ENCODE measurements at regions not wholly inside any gene's neighbourhood (a gene's known extent, or its start where the extent isn't known, plus 50 kb on each side); places are given as distances from the start of the nearest gene placed in this dataset.
"Not testable (repeated sequence)": the region's sequence is repeated elsewhere in the genome, so short reads cannot be mapped to it uniquely, and the experiment has no call there.

DNA sequence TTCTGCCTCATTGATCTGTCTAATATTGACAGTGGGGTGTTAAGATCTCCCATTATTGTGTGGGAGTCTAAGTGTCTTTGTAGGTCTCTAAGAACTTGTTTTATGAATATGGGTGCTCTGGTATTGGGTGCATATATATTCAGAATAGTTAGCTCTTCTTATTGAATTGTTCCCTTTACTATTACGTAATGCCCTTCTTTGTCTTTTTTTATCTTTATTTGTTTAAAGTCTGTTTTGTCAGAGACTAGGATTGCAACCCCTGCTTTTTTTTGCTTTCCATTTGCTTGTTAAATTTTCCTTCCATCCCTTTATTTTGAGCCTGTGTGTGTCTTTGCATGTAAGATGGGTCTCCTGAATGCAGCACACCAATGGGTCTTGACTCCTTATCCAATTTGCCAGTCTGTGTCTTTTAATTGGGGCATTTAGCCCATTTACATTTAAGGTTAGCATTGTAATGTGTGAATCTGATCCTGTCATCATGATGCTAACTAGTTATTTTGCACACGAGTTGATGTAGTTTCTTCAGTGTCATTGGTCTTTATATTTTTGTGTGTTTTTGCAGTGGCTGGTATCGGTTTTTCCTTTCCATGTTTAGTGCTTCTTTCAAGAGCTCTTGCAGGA is 1126.0 kb upstream of the TMEM132C start:
- DNase-seq: not testable (repeated sequence)

- no peak for DNase-seq
These were observed 1124.0 kb upstream of the TMEM132C start for GRCh38 chr12:127143020-127143419.

DNA sequence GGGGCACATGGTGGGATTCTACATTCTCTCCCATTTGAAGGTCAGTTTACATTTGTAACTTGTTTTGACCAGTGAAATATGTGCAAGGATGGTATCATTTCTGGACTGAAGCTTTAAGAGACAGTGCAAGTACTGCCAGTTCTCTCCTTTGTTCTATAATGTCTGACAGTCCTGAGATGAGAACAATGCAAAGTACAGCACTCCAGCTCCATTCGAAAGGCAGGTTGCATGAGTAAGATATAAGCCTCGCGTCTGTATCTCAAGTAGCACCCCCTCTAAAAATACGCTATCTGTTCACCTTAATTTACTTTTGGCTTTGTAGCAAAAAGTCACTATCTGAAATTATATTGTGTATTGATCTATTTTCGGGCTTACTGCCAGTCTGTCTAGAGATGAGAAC is 1122.2 kb upstream of the TMEM132C start:
- DNase-seq: no peak

DNA sequence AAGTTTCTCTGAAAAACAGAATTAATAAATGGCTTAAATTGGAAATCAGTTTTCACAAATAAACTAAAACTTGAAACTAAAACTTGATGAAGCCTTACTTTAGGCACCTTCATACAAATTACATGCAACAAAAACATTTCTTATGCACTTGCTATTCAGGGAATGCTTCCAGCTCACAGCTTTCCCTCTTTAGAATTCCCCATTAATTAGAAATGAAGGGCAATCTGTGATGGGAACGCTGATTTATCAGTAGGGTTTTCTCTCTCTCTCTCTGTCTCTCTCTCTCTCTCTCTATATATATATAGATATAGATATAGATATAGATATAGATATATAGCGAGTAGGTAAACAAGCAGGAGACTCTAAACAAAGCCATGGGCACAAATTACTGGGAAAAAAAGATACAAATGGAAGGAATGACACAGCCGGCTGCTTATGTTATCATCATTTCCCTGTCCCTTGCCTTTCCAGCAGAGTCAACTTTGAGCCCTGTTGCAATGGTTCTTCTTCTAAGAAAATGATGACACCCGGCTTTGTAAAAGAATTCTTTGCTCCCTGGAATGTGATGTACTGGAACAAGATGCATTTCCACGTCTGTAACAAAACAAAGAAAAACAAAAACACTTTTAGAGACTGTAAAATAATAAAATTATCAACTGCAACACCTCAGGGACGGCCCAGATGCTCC is 1121.6 kb upstream of the TMEM132C start:
- no peak for DNase-seq

DNA sequence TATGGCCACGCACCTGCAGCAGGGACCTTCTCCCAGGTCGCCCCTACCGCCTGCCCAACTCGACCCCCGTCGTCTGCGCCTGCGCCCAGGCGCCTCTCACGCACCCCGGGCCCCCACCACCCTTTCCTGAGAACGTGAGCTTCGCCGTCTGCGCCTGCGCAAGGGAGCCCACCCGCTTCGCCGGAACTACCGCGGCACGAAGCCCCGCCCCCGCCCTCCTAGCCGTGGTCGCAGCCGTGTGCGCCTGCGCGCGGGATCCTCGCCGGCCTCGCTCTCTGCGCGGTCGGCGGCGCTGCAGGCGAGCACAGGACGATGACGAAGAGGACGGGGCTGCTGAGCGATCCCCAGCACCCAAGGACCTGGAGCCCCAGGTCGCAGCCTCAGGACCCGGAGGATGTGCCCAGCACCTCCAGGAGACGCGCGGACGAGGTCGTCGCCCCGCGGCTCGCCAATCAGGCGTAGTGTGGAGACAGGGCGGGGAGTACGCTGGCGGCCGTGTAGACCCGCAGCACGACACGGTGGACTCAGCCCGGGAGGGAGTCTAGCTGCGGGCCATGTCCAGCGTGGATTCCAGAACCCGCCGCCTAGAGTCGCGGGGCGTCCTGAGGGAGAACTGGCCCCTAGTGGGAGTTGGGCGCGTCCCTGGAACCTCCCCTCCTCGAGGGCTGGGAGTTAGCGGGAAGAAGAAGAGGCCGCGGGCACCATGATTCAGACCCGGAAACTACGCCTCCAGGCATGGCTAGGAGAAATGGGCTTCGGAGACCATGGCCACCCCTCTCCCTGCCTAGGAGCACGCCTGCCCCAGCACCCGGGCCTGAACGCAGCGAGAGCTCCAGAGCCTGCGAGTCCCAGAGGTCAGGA is 1120.8 kb upstream of the TMEM132C start:
- DNase-seq: no peak

DNA sequence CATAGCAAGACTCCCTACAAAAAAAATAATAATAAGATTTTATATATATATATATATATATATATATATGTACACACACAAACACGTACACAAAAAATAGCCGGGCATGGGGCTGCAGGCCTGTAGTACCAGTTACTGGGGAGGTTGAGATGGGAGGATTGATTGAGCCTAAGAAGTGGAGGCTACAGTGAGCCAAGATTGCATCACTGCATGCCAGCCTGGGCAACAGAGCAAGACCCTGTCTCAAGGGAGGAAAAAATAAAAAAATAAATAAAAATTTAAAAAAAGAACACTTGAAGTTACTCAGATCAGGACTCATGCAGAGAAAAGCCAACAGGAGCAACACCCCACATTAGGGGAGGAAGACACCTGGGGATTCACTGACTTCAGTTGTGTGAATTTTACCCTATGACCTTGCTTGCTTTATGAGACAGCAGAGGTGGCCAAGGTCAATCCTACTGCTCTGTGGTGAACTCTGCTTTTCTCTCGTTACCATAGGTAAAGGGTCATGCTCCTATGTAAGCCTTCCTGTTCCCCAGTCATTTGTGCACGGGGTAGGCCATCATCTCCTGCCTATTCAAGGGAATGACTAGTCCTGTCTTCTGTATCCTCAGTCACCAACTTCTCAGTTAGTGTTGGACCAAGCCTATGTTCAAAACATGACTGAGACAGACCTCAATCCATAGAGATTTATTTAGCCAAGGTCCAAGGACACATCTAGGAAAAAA is 1119.8 kb upstream of the TMEM132C start:
- no peak for DNase-seq

- DNase-seq: no peak
These were observed 1119.2 kb upstream of the TMEM132C start for GRCh38 chr12:127147724-127148123.

DNA sequence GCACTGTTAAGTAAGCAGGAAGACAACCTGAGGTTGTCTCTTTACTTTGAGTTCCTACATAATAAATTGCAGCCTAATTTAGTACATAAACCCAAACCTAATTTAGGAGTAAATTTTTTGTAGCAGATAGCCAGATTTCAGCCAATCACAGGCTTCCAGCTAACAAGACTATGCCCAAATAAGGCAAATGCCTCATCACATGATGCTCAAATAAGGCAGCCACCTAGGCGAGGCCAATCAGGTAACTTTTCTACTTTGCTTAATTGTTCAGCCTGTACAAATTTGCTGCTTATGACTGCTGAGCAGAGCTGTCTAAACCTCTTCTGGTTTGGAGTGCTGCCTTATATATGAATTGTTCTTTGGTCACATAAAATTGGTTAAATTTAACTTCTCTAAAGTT is 1118.7 kb upstream of the TMEM132C start:
- no peak for DNase-seq

GRCh38 chr12:127149226-127149964 is 1117.6 kb upstream of the TMEM132C start:
- no peak for DNase-seq

GRCh38 chr12:127150028-127150427 is 1116.9 kb upstream of the TMEM132C start:
- DNase-seq: no peak

GRCh38 chr12:127150479-127150878 is 1116.5 kb upstream of the TMEM132C start:
- no peak for DNase-seq

DNA sequence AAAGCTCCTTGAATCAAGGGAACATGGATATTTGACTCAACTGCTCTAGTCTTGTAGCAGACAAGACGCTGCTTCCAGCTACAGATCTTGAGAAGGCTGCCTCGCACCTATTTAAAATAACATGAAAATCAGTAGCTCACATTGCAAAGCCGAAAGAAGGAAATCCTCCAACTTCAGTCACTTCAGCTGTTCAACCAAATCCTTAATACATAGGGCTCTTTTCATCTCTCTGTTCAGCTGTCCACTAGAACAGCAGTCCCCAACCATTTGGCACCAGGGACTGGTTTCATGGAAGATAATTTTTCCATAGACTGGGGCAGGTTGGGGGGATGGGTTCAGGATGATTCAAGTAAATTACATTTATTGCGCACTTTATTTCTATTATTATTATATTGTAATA is 1116.0 kb upstream of the TMEM132C start:
- DNase-seq: no peak

DNA sequence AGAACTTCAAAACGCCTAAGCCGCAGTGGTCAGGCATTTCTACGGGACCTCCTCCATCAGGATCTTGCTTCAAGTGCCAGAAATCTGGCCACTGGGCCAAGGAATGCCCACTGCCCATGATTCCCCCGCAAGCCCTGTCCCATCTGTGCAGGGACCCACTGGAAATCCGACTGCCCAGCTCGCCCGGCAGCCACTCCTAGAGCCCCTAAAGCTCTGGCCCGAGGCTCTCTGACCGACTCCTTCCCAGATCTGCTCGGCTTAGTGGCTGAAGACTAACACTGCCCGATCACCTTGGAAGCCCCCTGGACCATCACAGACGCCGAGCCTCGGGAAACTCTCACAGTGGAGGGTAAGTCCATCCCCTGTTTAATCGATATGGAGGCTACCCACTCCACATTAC is 1113.0 kb upstream of the TMEM132C start:
- DNase-seq: no peak

DNA sequence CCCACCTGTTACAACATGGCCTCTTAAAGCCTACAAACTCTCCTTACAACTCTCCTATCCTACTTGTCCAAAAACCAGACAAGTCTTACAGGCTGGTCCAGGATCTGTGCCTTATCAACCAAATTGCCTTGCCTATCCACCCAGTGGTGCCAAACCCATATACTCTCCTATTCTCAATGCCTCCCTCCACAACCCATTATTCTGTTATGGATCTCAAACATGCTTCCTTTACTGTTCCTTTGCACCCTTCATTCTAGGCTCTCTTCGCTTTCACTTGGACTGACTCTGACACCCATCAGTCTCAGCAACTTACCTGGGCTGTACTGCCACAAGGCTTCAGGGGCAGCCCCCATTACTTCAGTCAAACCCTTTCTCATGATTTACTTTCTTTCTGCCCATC is 1112.1 kb upstream of the TMEM132C start:
- DNase-seq: not testable (repeated sequence)

GRCh38 chr12:127155935-127156619 is 1110.9 kb upstream of the TMEM132C start:
- DNase-seq: not testable (repeated sequence)

- DNase-seq: not testable (repeated sequence)
These were observed 1109.2 kb upstream of the TMEM132C start for GRCh38 chr12:127157501-127158366.

DNA sequence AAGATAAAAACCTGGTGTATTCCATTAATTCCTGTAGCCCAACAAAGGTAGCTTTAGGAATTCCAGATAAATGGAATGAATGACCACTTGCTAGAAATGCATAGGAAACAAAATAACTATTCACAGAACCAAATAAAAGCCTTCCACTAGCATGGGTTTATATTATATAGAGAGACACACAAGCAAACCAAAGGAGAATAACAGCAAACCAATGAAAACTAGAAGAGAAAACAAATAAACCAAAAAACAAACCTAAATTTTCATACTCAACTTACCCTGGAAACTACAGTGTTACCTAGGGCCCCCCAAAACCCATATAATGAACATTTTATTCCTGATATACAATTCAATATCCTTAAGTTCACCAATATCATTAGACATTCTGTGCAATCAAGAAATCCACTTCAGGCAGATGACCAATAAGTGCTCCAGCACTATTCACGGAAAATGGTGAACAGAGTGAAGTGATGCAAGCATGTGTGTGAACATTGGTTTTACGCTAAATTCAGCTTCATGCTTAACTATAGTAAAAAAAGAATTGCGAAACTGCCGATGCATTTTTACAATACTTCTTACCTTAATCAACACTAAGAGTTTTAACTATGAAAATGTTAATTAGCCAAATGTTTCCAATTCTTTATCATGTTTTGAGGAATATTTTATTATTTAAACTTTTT is 1108.4 kb upstream of the TMEM132C start:
- DNase-seq: no peak

DNA sequence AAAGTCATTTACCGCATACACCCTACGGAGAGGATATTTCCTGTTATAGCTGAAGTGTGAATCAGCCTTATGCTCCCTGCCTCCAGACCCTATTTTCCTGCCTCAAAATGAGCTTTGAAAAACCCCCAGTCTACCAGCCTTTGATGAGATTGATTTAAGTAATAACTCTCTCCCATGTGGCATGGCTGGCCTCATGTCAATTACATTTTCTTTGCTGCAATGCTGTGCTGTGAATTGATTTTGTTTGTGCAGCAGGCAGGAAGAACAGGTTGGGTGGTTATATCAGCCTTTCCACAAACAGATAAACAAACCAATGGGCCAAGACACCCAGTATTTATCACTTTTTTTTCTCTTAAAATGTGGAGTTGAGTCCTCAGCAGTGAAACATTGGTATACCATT is 1105.5 kb upstream of the TMEM132C start:
- no peak for DNase-seq

DNA sequence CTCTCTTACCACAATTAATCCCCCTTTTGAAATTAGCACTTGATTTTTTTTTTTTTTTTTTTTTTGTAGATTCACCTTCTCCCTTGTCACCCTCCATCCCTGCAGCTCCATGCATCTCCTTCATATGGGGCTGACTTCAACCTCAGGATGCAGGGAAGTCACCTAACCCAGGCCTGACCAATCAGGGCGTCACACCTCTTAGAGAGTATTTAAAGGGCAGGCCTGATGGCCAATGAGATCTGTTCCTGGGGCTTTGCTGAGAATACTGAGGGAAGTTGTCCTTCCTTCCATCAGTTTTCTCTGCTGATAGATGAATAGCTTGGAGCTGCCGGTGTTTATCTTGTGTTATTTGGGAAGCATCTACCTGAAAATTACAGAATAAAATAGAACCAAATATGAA is 1104.7 kb upstream of the TMEM132C start:
- no peak for DNase-seq

DNA sequence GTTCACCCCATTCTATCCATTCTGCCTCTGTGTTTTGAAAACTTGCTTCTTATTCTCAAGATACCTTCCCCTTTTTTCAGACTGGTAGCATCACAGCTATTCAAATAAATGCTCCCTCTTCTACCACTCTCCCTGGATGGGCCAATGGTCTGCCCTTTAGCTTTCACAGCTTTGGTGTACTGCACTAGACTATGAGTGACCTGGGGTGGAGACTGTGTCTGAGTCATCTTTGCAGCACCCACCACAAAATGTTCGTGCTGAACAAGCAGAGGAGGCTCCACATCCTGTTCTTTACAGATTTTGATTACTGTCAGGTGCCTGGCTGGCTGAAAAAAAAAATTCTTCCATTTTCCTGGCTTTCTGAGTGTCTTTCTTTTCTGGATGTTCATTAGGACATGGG is 1104.1 kb upstream of the TMEM132C start:
- DNase-seq: no peak
